Skeletal muscle tissue (tissue), 3 donors: ENCODE measurements at regions not wholly inside any gene's neighbourhood (a gene's known extent, or its start where the extent isn't known, plus 50 kb on each side); places are given as distances from the start of the nearest gene placed in this dataset.

Source experiments
- H3K27ac ChIP-seq: one replicate; pipeline ENCODE4 v1.7.0; 2013; ENCODE audit warnings: mild to moderate bottlenecking, low read depth, low read length, inconsistent platforms
- H3K27me3 ChIP-seq, 3 donors: one replicate each; pipeline ENCODE4 v1.7.0; 2013; ENCODE audit warnings: low read length in 3 of 3; ENCODE audit not compliant: control insufficient read depth in 3 of 3, insufficient read depth in 3 of 3
- H3K36me3 ChIP-seq, 3 donors: one replicate each; pipeline ENCODE4 v1.7.0; 2013; ENCODE audit warnings: low read length in 3 of 3; ENCODE audit not compliant: control insufficient read depth in 3 of 3, insufficient read depth in 3 of 3
- H3K4me1 ChIP-seq, 3 donors: one replicate each; pipeline ENCODE4 v1.7.0; 2013; ENCODE audit warnings: low read length in 3 of 3, mild to moderate bottlenecking in 3 of 3; ENCODE audit not compliant: control insufficient read depth in 3 of 3, insufficient read depth in 3 of 3
- H3K4me3 ChIP-seq, 3 donors: one replicate each; pipeline ENCODE4 v1.7.0; 2013; ENCODE audit warnings: low read length in 3 of 3
- H3K9ac ChIP-seq, 3 donors: one replicate each; pipeline ENCODE4 v1.7.0; 2013; ENCODE audit warnings: low read length in 3 of 3, mild to moderate bottlenecking in 3 of 3, moderate library complexity in 2 of 3, low read depth in 1 of 3
- H3K9me3 ChIP-seq, 3 donors: one replicate each; pipeline ENCODE4 v1.7.0; 2013; ENCODE audit warnings: low read length in 3 of 3; ENCODE audit not compliant: control insufficient read depth in 3 of 3
- donor health status: Osteomylitis.

- H3K4me3 ChIP-seq: no peak overlapping the region
- H3K9ac ChIP-seq: no peak overlapping the region
- H3K27me3 ChIP-seq: no peaks in the 10 kb centered on the region
- H3K36me3 ChIP-seq: no peaks in the 10 kb centered on the region
- no peak overlapping the region for H3K27ac ChIP-seq
- no peaks in the 10 kb centered on the region for H3K4me1 ChIP-seq
- no peaks in the 10 kb centered on the region for H3K9me3 ChIP-seq
Measured at GRCh38 chr6:156262014-156262413, 515.2 kb upstream of the ARID1B start.

- H3K9me3 ChIP-seq: no peaks in the 10 kb centered on the region
- H3K27me3 ChIP-seq: no peaks in the 10 kb centered on the region
- no peaks in the 10 kb centered on the region for H3K36me3 ChIP-seq
- H3K9ac ChIP-seq: no peak overlapping the region
- H3K27ac ChIP-seq: no peak overlapping the region
- H3K4me3 ChIP-seq: no peak overlapping the region
- H3K4me1 ChIP-seq: no peaks in the 10 kb centered on the region
Measured at GRCh38 chr6:156260815-156261214, 516.4 kb upstream of the ARID1B start.

DNA sequence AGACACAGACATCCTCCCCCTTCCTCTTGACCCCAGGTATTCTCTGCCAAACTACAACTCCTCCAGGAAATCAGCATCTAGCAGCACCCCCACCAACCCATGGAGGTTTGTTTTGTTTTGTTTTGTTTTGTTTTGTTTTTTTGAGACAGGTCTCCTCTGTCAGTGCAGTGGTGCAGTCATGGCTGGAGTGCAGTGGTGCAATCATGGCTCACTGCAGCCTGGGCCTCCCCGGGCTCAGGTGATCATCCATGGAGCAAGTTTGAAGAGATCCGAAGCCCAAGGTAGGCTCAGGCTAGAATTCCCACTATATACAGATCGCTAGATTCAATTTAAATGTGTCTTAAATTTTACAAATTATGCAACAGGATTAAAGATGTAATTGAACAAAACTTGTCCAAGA, 518.2 kb upstream of the ARID1B start:
- no peaks in the 10 kb centered on the region for H3K27me3 ChIP-seq
- H3K36me3 ChIP-seq: no peaks in the 10 kb centered on the region
- no peaks in the 10 kb centered on the region for H3K4me1 ChIP-seq
- no peak overlapping the region for H3K9ac ChIP-seq
- no peak overlapping the region for H3K27ac ChIP-seq
- H3K9me3 ChIP-seq: no peaks in the 10 kb centered on the region
- no peak overlapping the region for H3K4me3 ChIP-seq

GRCh38 chr6:156256161-156256560, 521.0 kb upstream of the ARID1B start:
- Histone ChIP-seq H3K9ac (no peak overlapping the region), H3K4me1 (no peaks in the 10 kb centered on the region), H3K9me3 (no peaks in the 10 kb centered on the region), H3K27me3 (no peaks in the 10 kb centered on the region), H3K27ac (no peak overlapping the region), H3K4me3 (no peak overlapping the region), H3K36me3 (no peaks in the 10 kb centered on the region)

DNA sequence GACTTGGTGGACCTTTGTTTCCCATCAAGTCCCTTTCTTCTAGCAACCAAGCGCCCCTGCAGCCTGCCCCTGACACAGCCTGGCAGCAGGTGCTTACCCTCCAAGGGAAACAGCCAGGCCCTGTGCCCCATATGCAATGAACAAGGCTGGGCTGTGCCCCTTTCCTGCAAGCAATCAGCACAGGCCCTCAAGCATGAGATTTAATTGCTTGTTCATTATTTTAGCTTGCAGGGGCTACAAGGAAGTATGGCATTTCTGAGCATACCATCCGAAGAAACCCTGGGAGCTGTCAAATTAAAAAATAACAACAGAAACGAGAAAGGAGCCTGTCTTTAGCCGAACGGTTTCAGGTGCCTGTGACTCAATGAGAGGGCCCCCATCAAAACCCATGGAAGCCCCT, 522.9 kb upstream of the ARID1B start:
- H3K27me3 ChIP-seq: no peaks in the 10 kb centered on the region
- H3K9ac ChIP-seq: no peak overlapping the region

GRCh38 chr6:156250593-156250992, 526.6 kb upstream of the ARID1B start:
- no peaks in the 10 kb centered on the region for H3K36me3 ChIP-seq
- no peak overlapping the region for H3K27ac ChIP-seq
- no peaks in the 10 kb centered on the region for H3K4me1 ChIP-seq
- no peak overlapping the region for H3K4me3 ChIP-seq
- H3K9me3 ChIP-seq: no peaks in the 10 kb centered on the region
- H3K27me3 ChIP-seq: no peaks in the 10 kb centered on the region
- no peak overlapping the region for H3K9ac ChIP-seq

More for the DNA sequence above, 522.9 kb upstream of the ARID1B start:
- no peaks in the 10 kb centered on the region for H3K9me3 ChIP-seq
- H3K4me3 ChIP-seq: no peak overlapping the region
- H3K4me1 ChIP-seq: no peaks in the 10 kb centered on the region
- no peak overlapping the region for H3K27ac ChIP-seq
- no peaks in the 10 kb centered on the region for H3K36me3 ChIP-seq

DNA sequence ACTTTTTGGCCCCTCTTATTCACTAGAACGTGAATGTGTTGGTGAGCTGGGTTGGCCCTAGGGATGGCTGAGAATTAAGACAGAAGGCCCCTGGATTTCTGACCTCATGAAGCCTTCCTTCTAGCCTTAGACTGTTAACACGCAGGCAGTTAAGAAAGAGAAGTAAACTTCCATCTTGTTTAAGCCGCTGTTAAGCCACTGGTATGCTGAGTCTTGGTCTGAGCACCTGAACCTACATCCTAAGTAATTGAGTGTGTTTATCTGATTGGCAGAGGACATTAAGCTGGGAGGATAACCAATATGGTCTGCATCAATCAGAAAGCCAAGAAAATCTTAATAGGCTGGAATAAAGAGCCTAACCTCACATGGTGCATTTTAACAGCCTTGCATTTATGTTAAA, 535.0 kb upstream of the ARID1B start:
- no peak overlapping the region for H3K4me3 ChIP-seq
- H3K4me1 ChIP-seq: no peaks in the 10 kb centered on the region
- H3K27ac ChIP-seq: no peak overlapping the region
- no peaks in the 10 kb centered on the region for H3K36me3 ChIP-seq
- H3K9me3 ChIP-seq: no peaks in the 10 kb centered on the region
- no peak overlapping the region for H3K9ac ChIP-seq
- H3K27me3 ChIP-seq: no peaks in the 10 kb centered on the region

GRCh38 chr6:156231026-156231765, 546.0 kb upstream of the ARID1B start:
- H3K27ac ChIP-seq: no peak overlapping the region

DNA sequence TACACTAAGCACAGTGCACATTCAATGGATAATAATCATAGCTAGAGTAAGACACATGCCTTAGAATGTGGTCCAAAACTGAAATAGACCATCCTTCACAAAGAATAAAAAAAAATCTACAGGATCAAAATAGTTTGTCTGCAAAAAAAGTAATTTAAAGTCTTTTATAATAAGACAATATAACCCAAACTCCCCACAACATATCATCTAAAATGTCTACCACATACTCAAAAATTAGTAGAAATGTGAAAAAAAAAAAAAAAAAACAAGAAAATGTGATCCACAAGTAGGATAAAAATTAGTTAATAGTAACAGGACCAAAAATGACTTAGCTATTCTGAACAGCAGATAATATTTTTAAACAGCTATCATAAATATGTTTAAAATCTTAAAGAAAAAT, 557.2 kb upstream of the ARID1B start:
- no peak overlapping the region for H3K9ac ChIP-seq
- no peaks in the 10 kb centered on the region for H3K9me3 ChIP-seq
- H3K27me3 ChIP-seq: no peaks in the 10 kb centered on the region
- no peaks in the 10 kb centered on the region for H3K36me3 ChIP-seq
- no peak overlapping the region for H3K27ac ChIP-seq
- H3K4me3 ChIP-seq: no peak overlapping the region
- no peaks in the 10 kb centered on the region for H3K4me1 ChIP-seq

More at GRCh38 chr6:156231026-156231765, 546.0 kb upstream of the ARID1B start:
- Histone ChIP-seq H3K9me3 (no peaks in the 10 kb centered on the region), H3K27me3 (no peaks in the 10 kb centered on the region), H3K9ac (no peak overlapping the region), H3K4me1 (no peaks in the 10 kb centered on the region), H3K36me3 (no peaks in the 10 kb centered on the region), H3K4me3 (no peak overlapping the region)

- Histone ChIP-seq H3K9me3 (peaks cover 0 to 4% (median 0%) of the 10 kb centered on the region in 3 donors), H3K27ac (no peak overlapping the region), H3K4me3 (no peak overlapping the region), H3K9ac (no peak overlapping the region), H3K4me1 (no peaks in the 10 kb centered on the region), H3K36me3 (no peaks in the 10 kb centered on the region), H3K27me3 (no peaks in the 10 kb centered on the region)
Measured at GRCh38 chr6:156205678-156206077, 571.5 kb upstream of the ARID1B start.
